ENCODE measurements at regions not wholly inside any gene's neighbourhood (a gene's known extent, or its start where the extent isn't known, plus 50 kb on each side); places are given as distances from the start of the nearest gene placed in this dataset.
"Not testable (repeated sequence)": the region's sequence is repeated elsewhere in the genome, so short reads cannot be mapped to it uniquely, and the experiment has no call there.

DNA sequence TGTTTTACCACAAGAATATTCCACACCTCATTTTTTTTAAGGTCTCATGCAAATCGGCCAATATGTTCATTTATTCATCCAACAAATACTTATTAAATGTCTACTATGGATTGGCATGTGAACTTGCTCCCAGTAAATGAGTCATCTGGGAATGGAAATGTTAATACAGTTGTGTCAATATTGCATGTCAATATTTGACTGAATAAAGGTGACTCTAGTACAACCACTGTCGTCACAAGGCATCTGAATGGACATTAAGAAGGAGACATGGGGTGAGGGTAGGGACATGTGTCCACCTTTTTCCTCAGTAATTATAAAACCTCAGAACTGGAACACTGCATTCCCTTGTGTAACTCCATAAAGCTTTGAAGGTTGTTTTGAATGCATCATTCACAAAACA is 365.4 kb downstream of the ADCYAP1 start:
- no peak for DNase-seq (ENCODE audit: low read depth)

DNA sequence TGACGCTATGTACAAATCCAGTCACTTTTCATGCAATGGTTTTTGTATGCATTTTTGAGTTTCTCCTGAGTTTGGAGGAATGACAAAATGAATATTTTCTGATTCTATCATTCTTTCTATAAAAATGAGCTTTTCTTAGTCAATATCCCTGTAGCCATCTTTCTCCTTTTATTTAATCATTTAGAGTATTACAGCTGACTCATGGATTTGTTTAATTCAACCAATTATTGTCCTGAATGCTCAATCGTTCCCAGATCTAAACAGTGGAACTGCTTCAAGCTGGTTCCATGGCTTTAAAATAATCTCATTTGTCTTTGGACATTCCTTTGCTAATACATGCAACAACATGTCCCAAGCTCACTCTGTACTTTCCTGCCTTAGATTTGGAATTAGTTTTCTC is 368.8 kb downstream of the ADCYAP1 start:
- DNase-seq (ENCODE audit: low read depth) = no peak

GRCh38 chr18:1292167-1292566 is 387.5 kb downstream of the ADCYAP1 start:
- DNase-seq (ENCODE audit: low read depth) = no peak

DNA sequence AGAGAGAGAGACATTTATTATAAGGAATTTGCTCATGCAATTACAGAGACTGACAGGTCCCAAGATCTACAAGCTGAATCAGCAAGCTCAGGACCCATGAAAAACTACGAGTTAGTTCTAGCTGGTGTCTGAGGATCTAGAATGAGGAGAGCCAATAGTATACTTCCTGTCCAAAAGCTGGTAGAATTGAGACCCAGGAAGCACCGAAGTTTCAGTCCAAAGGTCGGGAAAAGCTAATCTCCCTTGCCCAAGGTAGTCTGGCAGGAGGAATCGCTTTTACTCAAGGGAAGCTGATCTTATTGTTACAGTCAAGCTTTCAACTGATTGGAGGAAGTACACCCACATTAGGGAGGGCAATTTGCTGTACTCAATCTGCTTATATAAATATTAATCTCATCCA is 389.6 kb downstream of the ADCYAP1 start:
- DNase-seq (ENCODE audit: low read depth) = no peak

- DNase-seq (ENCODE audit: low read depth) = no peak
These were observed 391.6 kb downstream of the ADCYAP1 start for GRCh38 chr18:1296237-1296636.

GRCh38 chr18:1302861-1303260 is 398.2 kb downstream of the ADCYAP1 start:
- no peak for DNase-seq (ENCODE audit: low read depth)

DNA sequence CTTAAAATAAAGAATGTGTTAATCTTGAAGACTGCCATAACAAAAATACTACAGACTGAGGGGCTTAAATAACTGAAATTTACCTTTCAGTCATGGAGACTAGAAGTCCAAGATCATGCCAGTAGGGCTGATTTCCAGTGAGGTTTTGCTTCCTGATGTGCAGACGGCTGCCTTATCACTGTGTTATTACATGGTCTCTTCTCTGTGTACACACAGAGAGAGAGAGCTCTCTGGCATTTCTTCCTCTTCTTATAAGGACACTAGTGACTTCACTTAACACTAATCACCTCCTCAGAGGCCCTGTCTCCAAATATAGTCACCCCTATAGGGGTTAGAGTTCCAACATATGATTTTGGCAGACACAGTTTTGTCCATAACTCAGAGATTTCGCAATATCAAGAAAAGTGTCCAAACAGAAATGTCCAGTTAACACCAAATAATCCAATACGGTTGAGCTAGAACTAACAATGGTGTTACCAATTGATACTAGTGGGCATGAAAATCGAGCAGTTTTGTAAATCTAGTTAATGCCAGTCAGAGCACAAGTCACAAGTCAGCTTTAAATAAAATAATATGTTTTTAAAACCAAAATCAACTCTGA is 399.8 kb downstream of the ADCYAP1 start:
- no peak for DNase-seq (ENCODE audit: low read depth)

- no peak for DNase-seq (ENCODE audit: low read depth)
These were observed 402.0 kb downstream of the ADCYAP1 start for GRCh38 chr18:1306641-1307040.

- no peak for DNase-seq (ENCODE audit: low read depth)
These were observed 404.0 kb downstream of the ADCYAP1 start for GRCh38 chr18:1308686-1309085.

DNA sequence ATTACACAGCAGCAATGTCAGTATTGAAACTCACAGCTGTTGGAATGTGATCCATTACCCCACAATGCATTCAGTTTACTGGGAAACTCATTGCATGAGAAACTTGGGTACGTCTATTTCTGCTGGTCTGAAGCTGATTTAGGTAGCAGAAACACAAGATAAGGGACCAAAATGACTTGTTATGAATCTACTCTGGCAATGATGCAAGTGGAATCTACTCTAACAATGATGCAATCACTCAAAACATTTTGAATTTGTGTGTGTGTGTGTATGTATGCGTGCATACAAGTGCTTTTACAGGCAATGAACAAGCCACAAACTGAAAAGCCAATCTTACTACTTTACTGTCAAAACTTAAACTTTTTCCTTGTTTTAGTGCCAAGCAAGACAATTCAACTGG is 406.7 kb downstream of the ADCYAP1 start:
- no peak for DNase-seq (ENCODE audit: low read depth)

GRCh38 chr18:1335345-1335744 is 430.7 kb downstream of the ADCYAP1 start:
- not testable (repeated sequence) for DNase-seq (ENCODE audit: low read depth)

DNA sequence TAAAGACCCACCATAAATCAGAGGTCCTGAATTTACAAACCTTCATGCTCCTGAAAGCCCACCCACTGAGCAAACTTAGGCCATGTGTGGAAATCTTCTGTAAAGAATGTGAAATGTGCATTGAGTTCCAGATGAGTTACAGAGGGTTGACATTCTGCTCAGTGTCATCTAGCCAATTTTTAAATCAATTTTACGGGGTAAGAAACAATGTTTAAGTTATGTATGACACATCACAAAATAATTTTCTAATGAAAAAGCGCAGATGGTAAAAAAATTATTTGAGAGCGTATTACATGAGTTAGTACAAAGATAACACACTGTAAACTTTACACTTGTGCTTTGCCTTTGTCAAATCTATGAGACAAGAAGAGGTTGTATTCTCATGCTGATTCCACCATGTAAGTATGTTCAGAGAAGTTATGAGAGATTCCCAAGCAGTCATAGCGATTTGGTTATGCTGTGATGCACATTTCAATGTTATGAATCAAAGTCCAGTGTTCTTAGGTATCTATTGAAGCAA is 446.3 kb downstream of the ADCYAP1 start:
- no peak for DNase-seq (ENCODE audit: low read depth)

DNA sequence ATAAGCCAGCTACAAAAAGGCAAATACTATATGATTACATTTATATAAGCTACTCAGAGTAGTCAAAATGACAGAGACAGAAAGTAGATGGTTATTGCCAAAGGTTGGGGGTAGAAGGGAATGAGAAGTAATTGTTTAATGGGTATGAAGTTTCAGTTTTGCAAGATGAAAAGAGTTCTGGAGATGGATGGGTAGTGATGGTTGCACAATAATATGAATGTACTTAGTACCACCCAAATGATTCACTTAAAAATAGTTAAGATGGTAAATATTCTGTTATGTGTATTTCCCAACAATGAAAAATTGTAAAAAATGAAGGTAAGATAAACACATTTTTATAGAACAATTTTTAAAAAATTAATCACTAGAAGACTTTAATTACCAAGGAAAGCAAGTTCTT is 448.4 kb downstream of the ADCYAP1 start:
- no peak for DNase-seq (ENCODE audit: low read depth)

DNA sequence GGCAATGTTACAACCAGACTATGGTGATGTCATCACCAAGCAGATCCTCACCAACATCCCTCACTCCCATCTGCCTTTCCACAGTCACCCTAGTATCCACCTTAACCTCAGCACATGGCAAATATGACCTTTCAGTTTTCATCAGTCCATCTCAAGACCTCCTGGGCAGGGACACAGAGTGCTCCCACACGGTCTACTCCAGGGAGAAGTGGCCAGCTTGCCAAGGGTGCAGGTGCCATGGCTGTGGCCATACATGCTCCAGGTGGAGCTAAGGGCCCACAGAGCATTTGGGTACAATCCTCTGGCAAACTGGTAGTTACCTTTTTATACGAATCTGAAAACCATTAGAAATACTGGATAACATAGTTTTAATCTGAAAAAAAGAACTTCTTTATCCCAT is 453.1 kb downstream of the ADCYAP1 start:
- no peak for DNase-seq (ENCODE audit: low read depth)

GRCh38 chr18:1361936-1362335 is 457.3 kb downstream of the ADCYAP1 start:
- DNase-seq (ENCODE audit: low read depth) = no peak

DNA sequence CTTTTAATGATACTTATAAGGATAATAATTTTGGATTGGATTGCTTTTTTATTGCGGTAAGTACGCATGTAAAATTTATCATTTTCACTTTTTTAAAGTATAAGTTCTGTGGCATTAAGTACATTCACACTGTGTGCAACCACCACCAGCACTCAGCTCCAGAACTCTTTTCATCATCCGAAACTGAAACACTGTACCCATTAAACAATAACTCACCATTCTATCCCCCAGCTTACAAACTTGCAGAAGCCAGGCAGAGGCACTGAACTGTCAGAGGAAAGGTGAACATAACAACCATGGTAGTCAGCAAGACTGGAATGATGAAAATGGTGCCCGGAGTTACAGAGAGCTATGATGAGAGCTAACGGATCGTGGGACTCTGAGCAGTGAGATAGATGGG is 465.9 kb downstream of the ADCYAP1 start:
- DNase-seq (ENCODE audit: low read depth) = no peak

DNA sequence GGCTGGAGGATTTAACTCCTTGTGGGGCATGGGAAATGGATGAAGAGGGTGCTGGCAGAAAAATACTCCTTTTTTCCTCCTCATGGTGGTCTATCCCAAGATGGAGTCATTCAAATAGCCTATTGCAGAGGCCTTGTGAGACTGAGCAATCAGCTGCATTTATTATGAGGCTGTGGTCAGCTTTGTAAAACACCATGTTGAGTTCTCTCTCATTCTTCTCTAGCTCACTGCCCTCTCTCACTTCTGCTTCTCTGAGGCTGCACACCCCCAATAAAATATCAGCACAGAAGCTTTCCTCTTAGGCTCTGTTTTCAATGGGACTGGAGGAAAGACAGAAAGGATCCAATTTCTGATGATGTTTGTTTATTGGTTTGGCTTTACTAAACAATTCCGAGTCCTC is 467.1 kb downstream of the ADCYAP1 start:
- no peak for DNase-seq (ENCODE audit: low read depth)

DNA sequence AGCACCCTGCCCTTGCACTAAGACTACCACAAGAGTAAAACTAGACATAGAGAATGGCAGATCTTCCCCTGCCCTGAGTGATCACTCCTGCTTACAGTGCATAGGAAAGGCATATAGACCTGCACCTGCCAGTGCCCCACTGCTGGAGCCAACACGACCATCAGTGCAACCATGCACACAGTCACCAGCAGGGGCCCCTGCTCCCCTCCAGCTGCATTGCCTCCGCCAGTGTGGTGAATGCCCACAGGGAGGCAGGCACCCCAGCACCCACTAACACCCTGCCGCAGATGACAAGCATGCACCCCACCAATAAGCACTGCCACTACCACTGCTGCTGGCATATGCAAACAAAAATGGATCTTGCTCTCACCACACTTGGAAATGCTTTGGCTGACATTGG is 478.8 kb downstream of the ADCYAP1 start:
- no peak for DNase-seq (ENCODE audit: low read depth)

- DNase-seq (ENCODE audit: low read depth) = not testable (repeated sequence)
These were observed 483.8 kb downstream of the ADCYAP1 start for GRCh38 chr18:1388468-1388867.

DNA sequence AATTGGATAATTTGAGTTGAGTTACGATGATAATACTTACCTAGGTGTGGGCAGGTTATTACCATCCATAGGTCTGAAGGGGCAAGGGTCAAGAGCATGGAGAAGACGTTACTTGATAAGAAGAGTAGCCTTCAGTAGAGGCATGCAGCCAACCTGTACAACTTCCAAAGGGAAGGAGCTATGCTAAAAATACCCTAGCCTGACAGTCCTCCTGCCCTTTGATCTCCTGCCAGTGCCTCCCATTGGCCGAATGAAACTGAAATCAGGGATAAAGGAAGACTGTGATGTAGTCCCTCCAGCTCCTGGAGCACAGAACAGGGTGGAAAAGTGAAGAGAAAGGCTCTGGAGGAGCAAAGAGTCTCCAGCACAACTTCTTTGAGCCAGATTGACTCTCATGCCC is 487.4 kb downstream of the ADCYAP1 start:
- DNase-seq (ENCODE audit: low read depth) = no peak

DNA sequence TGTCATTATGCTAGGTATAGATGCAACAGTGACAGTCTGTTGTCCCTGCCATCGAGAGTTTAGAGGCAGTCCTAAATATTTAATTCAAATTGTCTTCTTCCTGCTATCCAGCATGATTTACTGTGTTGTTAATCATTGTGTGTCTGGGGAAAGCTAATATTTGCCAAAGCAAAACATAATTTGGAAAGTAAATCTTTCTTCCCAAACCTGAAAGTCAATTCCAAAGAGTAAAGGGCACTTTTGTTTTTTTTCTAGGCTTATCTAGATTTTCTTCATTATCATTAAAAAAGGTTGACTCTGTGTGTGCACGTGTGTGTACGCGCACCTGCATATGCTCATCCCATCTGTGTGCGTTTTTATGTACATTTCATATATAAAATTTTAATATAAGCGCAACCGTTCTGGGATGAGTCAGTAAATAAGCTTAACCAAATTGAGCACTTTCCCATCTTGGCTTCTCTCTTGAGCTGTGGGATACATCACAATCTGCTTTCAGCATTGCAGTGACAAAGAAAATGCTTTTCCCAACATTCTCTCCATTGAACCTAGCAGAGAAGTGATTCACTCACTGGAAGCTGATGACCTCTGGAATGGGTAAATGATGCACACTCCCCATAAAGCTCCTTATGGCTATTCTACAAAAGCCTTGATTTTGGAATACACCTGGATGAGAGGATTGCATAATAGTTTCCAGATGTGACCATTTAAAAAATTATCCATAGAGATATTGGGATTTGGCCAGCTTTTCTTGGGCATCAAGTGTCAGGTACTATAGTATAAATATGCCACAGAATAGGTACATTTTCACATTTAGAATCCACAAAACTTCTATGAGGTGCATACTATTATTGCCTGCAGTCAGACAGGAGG is 488.4 kb downstream of the ADCYAP1 start:
- DNase-seq (ENCODE audit: low read depth) = no peak

- DNase-seq (ENCODE audit: low read depth) = no peak
These were observed 489.3 kb downstream of the ADCYAP1 start for GRCh38 chr18:1393929-1394328.

- no peak for DNase-seq (ENCODE audit: low read depth)
These were observed 489.8 kb downstream of the ADCYAP1 start for GRCh38 chr18:1394426-1394825.
